NCI-H1417 treated with DMSO at 0.1 percent for 48 hours (cell line): ENCODE measurements at regions not wholly inside any gene's neighbourhood (a gene's known extent, or its start where the extent isn't known, plus 50 kb on each side); places are given as distances from the start of the nearest gene placed in this dataset.

ENCODE experiments used
- DNase-seq: peaks from one replicate; lab custom pipeline; 2025; lab: John Stamatoyannopoulos, UW

GRCh38 chr14:22477569-22478194 is 111.3 kb downstream of the DAD1 start:
- DNase-seq: no peak

DNA sequence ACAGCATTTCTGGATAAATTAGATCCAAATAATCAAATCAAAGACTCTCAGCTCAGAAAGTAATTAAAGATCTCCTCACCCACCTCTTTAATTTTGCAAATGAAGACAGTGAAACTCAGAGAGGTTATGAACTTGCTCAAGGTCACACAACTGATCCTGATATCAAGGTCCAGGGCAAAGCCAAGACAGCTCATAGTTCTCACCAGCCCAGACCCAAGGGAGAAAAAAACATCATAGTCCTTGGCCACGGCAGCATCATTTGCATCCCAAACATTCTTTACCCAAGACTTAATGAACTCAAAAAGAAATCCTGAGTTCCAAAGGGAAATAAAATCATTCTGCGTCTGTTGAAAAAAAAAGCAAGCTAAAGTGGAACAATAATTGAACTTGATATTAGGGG is 112.1 kb downstream of the DAD1 start:
- no peak for DNase-seq

DNA sequence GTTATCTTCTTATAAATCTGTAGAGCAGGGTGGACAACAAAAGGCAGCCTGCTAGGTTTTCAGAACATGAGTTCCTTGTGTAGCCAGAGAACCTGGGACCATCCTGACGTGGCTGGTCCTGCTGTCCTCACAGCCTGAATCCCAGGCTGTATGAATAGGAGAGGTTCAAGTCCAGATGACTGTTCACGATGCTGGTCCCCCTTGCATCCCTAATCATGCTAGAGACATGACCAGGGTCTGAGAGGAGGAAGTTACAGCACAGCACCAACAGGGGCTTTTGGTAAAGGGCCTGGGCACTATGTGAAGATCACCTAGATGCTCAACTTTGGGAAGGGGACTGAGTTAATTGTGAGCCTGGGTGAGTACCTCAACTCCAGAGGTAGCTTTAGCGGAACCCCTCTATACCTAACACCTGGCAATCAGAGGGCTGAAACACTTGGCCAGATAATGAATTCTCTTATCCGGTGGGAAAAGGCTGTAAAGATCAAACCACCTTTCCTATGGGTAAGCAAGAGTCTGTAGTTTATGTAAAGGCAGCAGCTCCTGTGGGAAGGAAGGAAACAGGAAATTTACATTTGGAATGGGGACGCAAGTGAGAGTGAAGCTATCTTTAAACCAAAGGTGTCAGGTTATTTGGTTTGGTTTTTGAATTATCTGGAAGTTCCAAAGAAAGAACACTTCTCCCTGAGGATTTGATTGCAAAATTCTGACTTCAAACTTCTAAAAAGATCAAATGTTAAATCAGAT is 112.8 kb downstream of the DAD1 start:
- DNase-seq: no peak

GRCh38 chr14:22475381-22475780 is 113.6 kb downstream of the DAD1 start:
- DNase-seq: no peak

DNA sequence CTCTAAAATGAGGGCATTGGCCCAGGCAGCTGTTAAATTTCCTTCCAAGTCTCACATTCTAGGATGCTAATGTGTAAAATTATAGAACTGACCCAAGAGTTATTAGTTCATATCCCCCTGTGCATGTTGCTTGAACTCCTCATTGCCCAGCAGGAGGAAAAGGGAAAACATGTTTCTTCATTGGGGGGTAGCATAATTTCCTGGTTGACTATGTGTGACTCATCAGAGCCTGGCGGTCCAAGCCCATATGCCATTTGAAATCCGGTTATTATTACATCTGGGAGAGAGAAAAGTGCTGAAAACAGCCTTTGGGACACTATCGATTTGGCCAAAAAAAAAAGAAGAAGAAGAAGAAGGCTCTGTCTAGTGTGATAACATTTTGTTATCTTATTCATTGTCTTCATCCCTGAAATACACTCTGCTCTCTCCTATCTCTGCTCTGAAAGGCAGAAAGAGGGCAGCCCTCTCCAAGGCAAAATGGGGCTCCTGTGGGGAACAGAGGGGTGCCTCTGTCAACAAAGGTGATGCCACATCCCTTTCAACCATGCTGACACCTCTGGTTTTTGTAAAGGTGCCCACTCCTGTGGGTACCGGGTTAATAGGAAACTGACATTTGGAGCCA is 114.2 kb downstream of the DAD1 start:
- no peak for DNase-seq

DNA sequence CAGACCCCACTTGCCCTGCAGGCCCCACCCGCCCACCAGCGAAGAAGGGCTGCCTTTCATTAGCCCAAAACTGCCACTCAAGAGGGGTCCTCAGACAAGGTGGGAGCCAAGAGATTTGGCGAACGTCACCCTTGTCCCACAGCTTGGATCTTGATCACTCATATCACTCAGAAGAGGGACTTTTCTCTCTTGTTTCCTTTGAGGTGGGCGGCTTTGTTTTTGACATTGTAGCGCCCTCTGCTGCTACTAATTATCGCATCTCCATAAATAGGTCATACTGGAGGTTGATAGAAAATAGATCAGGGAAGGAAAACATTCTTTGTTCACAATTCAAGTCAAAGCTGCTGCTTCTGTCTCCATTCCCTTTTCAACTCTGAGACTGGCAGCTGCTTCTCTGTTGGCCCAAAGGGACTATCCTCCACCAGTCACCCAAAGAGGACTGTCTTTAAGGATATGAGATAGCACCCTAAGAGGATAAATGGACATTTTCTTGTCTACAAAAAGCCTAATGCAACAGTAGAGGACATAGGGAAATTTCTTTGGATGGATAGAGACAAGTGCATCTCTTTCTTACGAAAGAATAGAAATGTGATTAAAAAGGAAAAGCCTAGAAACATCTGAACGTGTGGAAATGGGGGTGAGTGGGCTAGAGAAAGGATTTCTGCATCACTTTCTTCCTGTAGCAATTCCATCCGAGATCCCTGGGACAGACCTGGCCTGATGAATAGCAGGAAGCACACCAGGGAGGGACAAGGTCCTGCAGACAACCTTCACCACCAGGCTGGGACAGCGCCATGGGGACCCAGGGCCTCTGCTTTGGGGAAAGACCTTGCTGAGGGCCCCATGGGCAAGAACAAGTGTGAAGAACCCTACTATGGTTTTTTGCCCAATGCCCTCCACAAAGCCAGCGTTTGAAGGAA is 115.8 kb downstream of the DAD1 start:
- DNase-seq: no peak

GRCh38 chr14:22472466-22472865 is 116.6 kb downstream of the DAD1 start:
- no peak for DNase-seq

- DNase-seq: no peak
Observed at GRCh38 chr14:22471545-22472121, 117.4 kb downstream of the DAD1 start.

DNA sequence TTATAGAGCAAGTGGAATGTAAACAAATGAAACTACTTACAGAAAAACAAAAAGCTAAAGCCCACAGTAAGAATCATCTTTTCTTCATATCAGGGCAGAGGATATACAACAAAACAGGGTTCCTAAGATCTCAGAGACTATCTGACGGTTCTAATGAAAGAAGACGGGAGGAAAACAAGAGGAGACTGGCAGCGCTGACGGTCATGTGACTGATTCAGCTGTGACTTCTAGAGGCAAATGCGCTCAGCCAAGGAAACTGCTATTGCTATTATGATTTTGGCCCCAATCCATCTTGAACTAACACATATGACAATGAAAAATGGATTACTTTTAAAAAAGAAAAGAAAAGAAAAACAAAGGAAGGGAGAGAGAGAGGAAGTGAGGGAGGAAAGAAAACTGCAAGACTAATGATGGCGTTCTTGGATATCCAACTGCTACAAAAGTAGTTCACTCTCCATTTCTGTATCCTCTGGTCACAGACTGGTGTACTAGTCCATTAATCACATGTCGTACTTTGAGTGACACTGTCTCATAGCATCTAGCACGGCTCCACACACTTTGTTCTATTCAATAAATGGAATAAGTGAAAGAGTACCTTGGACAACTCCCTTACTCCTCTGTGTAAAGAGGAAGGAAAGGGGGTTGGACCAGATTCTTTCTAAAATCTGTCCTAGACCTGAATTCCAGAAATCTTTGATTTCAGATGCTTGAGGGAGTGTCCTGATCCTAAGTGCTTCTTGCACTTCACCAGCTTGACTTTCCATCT is 119.3 kb downstream of the DAD1 start:
- no peak for DNase-seq

DNA sequence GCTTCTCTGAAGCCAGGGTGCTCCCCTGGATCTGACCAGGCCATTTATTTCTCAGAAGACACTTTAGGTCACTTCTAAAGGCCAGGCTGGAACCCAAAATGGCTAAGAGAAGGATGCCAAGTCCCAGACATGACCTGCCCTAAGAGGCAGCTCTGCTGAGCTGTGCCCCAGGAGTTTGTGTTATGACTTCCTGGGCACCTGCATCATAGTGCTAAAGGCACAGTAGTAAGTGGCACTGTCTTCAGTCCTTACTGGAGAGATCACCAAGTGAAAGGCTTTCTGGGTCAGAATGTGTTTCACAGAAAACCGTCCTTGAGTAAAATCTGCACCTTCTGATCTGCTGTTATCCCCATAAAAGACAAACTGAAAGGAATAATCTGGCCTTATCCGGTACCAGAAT is 120.2 kb downstream of the DAD1 start:
- no peak for DNase-seq

- no peak for DNase-seq
Observed at GRCh38 chr14:22466491-22466890, 122.5 kb downstream of the DAD1 start.

DNA sequence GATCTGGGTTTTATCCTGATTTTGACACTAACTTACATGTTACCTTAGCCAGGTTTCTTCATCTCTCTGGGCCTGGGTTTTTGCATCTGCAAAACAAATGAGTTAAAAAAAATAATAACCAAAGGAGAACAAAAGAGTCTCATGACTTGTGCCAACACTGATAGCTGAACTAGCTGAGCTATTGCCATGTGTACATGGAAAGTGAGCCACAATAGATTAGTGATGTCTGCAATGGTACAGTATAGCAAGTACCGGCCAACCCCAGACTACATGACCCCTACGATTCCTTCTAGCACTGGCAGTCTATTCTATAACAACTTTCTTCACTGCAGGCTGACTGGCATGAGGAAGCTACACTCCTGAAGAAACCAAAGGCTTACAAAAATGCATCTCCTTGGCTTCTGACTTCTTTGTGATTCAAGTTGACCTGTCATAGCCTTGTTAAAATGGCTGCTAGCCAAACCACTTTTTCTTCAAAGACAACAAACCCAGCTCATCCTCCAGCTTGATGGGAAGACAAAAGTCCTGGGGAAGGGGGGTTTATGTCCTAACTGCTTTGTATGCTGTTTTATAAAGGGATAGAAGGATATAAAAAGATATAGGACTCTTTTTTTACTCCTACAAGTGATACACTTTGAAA is 123.7 kb downstream of the DAD1 start:
- DNase-seq: no peak

DNA sequence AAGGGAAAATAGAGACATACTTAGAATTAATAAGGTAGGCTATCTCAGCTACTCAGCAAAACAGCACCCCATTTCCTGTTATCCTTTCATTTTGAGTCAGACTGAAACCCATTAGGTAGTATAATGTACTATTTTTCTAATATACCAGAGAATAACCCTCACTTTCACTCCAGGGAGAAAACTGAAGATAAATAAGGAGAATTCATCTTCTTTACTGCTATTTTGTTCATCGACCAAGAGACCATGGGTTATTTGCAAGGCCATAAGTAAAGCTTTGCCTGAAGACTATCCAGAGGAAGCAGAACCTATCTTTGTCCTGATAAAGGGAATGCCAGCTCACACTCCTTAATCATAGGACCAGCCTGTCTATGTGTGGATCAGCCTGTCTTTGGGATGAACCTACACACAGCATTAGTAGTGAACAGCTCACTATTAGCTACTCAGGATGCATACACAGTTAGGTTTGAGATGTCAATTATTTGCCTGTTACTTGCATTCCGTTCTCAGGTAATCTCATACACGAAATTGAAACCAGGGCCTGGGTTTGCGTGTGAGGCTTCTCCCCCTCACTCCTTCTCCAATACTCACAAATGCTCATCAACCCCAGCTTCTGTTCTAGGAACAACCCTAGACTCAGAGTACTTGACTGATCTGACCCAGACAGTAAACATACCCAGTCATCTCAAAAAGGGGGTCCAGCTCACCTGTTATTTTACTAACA is 124.4 kb downstream of the DAD1 start:
- DNase-seq: no peak

DNA sequence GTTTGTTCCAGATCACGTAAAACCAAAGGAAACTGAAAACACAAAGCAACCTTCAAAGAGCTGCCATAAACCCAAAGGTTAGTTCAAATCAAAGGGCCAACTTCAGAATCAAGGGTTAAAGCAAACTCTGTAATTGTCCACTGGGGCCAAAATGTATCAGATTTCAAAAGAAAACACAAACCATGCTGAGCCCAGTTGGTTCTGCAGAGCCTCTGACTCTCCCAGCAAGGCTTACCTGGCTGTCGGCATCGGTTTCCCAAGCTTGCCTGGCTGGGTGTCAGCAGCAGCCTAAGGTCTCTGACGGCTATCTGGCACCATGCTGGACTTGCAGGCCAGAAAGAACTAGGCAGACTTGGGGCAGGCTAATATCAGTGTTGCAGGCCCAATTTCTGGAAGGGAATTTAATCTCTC is 125.3 kb downstream of the DAD1 start:
- DNase-seq: no peak

- no peak for DNase-seq
Observed at GRCh38 chr14:22462923-22463322, 126.1 kb downstream of the DAD1 start.

GRCh38 chr14:22460461-22461195 is 128.4 kb downstream of the DAD1 start:
- no peak for DNase-seq

DNA sequence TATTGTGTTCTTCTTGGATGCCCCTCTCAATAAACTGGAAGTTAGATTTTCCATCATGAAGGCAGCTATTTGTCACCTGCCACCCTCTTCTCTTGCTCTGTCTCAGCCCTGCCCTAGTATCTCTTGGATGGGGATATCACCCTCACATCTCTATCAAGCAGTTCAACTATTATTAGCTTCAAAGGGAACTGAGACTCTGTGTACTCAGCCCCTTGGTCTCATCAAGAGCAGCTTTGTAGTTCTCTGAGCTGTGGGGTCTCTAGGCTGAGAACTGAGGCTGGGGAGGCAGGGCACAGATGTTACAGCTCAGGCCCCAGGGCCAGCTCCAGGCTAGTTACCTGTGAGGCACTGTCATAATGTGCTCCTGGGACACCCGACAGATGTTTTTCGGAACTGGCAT is 130.3 kb downstream of the DAD1 start:
- DNase-seq: no peak

GRCh38 chr14:22456998-22457594 is 131.9 kb downstream of the DAD1 start:
- DNase-seq: no peak

GRCh38 chr14:22456421-22456820 is 132.6 kb downstream of the DAD1 start:
- no peak for DNase-seq
